ENCODE measurements at regions not wholly inside any gene's neighbourhood (a gene's known extent, or its start where the extent isn't known, plus 50 kb on each side); places are given as distances from the start of the nearest gene placed in this dataset.
A peak's percentile ranks its signal among the peaks of the same experiment; 100 is the strongest.

DNA sequence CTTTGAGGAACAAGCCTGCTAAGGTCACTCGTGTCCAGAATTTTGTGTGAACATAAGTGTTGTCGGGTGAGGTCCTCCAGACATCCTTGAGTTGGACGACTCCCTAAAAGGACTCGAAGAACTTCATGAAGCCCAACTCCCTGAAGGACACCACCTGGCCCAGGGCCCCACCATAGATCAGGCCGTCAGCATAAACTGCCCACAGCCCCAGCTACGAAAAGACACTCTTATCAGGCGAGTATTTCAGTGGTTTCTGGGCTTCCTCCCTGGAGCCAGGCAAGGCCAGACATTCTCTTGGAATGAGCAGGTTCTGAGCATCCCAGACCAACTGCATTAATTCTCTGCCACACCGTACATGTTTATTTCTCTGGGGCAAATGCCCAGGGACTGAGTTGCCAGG, 170.1 kb downstream of the IGLL1 start:
- DNase-seq (ENCODE audit: low spot score), result no peak

- DNase-seq (ENCODE audit: low spot score), result no peak
Observed at GRCh38 chr22:23408321-23408720, 171.8 kb downstream of the IGLL1 start.

GRCh38 chr22:23405366-23405851, 174.7 kb downstream of the IGLL1 start:
- DNase-seq (ENCODE audit: low spot score), result no peak

DNA sequence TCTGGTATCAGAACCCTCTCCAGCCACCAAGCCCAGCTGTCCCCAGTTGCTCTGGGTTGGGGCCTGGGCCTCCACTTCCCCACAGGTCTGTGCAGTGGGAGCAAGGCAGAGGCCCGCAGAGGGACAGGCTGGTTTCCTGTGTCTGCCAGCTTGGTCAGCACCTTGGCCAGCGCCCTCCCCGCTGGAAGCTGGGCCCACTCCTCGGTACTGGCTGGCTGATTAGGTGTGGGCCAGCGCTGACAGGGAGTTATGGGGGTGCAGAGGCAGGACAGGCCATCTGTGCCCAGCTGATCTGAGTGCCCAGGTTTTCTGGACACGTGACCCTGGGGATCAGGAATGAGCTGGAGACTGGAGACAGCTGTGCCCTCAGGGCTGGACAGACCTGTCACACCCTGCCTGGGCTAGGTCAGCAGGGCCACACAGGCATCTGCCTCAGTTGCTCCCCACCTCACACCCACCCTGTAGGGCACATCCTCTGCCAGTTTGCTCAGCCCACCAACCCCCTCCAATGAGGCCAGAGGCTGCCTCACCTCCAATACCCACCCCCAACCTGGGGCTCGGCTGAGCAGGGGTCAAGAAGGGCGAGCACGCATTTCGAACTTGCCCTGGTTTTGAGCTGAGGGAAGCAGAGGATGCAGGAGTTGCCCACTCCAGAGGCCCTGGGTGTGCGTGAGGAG, 175.3 kb downstream of the IGLL1 start:
- no peak for DNase-seq (ENCODE audit: low spot score)

DNA sequence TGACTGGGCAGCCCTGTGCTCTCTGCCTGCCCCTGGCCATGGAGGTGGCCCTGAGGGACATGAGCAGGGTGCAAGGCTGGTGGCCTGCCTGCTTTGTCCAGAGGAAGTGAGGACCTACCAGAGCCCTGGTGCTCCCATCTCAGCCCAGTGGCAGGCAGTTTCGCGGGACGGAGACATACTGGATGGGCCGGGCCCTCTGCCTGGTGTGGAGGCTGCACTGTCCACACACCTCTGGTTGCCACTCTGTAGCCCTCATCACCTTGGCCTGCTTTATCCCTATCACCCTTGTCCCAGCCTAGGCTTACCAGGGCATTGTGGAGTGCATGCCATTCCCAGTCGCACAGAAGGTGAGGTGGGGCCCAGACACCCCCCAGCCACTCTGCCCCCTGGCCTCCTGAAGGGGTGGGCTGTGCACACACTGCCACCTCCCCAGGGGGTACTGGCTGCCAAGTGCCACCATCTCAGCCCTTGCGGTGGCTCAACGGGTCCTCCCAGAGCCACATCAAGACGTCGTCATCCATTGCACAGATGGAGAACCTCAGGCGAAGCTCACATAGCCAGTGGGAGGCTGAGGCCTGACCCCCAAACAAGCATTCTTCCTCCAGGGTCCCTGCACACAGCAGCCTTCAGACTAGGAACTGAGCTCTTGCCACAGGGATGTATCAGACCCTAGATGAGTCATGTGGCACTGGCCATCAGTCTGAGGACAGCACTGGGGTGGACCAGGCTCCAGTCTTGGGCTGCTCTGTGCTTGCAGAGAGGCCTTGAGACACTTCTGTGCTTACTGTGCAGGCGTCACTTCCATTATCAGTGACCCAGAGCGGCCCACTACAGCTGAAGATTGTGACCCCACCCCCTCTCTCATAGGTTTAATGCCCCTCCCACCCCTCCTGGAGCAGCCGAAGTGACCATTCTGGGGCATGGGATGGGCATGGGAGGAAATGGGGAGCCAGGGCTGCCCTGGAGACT, 176.1 kb downstream of the IGLL1 start:
- DNase-seq (ENCODE audit: low spot score), result no peak

DNA sequence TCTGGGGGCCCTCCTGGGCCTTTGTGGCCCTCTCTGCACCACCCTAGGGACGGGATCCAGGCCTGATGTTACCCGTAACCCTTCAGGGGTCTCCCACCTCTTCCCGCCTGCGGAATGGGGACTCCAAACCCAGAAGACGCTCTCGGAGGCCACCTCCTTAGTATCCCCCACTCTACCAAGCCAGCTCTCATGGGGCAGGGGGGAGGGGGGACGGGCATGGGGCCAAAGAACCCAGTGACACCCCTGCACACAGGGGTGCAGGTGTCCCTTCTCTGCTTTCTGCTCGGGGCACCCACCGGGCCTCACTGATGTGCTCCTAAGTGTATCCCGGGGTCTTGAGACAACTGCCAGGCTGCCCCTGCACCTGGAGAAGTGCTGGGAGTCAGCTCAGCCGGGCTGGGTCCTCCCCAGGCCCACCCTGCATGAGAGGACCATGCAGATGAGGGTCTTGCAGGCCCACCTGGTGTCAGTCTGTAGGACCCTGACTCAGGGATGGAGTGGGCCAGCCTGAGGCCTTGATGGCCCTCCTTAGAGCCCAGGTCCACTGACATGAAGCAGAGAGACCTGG, 176.9 kb downstream of the IGLL1 start:
- no peak for DNase-seq (ENCODE audit: low spot score)

DNA sequence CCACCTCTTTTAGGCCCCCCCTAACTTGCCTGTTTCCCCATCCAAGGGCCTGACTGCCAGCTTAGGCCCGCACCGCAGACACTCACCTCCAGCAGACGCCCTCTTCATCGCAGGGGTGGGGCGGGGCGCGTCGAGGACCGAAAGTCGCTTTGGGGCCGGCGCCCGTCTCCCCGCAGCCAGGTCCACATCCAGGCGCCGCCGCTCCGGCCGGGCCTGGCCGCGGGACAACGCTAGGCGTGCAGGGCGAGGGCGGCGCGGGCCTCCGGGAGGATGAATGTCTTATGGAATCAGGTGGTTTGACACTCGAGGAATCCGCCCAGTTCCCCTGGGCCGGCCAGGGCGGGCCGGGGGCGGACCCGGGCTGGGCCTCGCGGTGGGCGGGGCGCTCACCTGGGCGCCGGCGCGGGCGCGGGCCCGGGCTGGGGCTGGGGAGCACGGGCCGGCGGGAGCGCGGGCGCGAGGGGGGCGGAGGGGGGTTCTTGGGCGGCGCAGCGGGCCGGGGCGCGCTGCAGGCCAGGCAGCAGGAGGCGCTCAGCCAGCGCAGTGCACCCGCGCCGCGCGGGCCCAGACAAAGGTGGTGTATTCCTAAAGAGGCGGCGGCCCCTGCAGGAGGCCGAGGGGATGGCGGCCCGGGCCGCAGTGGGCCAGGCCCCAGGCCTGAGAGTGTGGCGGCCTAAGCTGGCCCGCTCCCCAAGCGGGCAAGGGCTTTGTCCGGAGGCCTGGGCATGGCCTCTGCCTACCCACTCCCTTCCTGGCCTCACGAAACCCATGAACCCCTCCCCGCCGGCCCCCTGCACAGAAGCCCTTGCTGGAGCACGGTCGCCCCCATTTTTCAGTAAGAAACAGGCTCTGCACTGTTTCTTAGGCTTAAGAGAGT, 177.6 kb downstream of the IGLL1 start:
- peak; percentile 86 for DNase-seq (ENCODE audit: low spot score)

DNA sequence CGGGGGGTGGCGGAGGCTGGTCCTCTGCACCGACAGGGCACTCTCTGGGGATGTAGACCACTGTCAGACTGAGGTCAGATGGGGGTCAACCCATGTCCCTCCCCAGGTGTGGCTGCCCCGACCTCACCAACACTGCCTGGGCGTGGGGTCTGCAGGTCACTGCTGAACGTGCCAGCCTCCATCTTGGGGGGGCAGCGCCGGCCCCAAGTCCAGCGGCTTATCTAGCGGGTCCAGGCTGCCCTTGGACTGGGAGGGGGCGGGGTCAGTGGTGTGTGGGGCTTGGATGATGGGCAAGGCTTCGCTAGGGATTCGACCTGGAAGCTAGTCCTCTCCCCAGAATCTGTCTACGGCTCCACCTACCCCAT, 178.2 kb downstream of the IGLL1 start:
- no peak for DNase-seq (ENCODE audit: low spot score)

DNA sequence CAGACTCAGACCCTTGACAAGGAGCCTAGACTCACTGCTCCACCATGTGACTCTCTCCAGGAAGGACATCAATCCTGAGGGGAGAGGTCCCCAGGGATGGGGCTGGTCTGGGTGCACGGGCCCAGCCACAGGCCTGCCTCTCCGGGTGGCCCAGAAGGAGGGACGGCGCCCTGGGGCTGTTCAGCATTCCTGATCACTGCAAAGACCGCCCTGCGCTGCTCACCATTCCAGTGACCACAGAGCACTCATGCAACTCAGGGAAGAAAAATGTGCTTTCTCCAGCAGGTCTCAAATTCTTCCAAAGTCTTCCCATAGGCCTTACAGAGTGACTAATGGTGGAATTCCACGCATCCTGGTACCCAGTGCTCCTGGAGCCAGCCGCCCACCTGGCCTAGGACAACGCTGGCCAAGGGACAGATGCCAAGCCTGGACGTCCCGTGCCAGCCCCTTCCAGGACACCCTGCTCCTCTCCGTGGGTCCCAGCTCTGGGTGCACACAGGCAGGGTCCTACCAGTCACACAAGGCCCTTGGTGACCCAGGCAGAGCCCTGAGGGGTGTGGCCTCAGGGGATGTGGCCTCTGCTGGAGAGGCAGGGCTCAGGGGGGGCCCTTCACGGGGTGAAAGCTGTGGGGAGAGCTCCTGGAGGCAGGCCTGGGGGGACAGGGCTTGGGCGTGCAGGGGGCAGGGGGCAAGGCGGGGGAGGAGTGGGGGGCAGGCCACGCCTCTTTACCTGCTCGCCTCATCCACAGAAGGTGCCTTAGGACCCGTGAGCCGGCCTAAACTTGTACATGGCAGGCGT, 178.8 kb downstream of the IGLL1 start:
- no peak for DNase-seq (ENCODE audit: low spot score)

GRCh38 chr22:23400286-23400981, 179.7 kb downstream of the IGLL1 start:
- DNase-seq (ENCODE audit: low spot score), result no peak

GRCh38 chr22:23399367-23400285, 180.5 kb downstream of the IGLL1 start:
- DNase-seq (ENCODE audit: low spot score), result no peak

DNA sequence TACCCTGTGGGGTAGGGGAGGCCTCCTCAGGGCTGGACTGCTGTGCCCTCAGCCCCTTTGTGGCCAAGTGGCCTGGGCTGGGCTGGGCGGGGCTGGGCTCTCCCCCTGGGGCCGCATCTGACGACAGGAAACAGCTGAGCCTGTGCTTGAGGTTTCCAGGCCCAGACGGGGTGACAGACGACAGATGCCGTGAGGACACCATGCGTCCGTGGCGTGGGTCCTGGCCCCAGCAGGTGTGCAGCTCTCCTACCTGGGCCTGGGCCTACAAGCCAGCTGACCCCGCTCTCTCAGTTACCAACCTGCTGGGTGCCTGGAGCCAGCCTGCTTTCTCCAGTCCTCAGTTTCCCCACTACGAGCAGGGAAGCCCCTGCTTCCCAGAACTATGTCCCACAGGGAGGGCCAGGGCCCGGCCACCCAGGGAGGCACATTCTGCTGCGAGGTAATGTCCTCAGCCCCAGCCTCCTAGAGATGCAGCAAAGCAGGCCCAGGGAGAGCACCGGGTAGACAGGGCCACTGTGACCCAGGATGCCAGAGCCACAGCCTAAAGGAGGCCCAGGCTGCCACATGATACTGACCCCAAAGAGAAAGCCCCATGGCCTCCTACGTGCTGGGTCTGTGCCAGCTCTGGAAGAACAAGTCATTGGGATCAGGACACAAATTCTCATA, 181.3 kb downstream of the IGLL1 start:
- DNase-seq (ENCODE audit: low spot score), result no peak

DNA sequence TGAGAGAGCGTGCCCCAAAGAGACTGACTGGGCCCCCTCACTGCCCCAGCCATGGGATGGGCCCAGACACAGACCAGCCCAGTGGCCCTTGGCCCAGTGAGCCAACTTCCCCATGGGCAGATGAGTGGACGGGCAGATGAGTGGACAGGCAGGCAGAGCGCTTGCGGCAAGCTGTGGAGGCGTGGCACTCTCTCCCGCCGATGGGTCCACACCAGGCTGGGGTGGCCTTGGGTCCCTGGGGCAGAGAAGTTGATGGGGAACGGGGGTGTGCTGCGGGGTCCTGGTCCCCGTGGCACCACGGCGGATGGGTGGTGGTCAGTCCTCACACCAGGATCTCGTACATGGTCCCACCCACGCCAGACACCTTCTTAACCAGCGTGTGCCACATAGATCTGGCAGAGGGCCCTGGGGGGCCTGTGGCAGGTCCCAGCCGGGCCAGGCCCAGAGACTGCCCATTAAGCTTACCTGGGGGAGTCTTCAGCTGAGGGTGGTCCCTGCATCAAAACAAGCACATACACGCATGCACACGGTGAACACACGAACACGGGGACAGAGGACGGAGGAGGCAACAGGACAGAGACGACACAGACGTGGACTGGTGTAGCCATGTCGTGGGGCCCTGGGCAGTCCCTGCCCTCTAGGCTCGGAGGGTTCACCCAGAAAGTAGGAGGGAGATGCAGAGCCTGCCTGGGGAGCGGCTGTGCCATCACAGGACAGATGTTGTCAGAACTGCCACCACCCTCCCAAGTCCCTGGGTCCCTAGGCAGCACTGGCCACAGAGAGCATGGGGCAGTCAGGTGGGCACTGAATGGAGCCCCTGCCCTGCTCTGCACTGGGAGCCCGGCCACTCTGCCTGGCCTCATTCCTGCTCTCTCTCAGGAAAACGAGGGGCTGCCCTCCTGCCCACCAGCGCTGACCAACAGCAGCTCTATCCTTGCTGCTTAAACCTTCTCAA, 182.2 kb downstream of the IGLL1 start:
- no peak for DNase-seq (ENCODE audit: low spot score)

GRCh38 chr22:23397008-23397612, 183.0 kb downstream of the IGLL1 start:
- DNase-seq (ENCODE audit: low spot score), result no peak

GRCh38 chr22:23396362-23397007, 183.6 kb downstream of the IGLL1 start:
- no peak for DNase-seq (ENCODE audit: low spot score)

DNA sequence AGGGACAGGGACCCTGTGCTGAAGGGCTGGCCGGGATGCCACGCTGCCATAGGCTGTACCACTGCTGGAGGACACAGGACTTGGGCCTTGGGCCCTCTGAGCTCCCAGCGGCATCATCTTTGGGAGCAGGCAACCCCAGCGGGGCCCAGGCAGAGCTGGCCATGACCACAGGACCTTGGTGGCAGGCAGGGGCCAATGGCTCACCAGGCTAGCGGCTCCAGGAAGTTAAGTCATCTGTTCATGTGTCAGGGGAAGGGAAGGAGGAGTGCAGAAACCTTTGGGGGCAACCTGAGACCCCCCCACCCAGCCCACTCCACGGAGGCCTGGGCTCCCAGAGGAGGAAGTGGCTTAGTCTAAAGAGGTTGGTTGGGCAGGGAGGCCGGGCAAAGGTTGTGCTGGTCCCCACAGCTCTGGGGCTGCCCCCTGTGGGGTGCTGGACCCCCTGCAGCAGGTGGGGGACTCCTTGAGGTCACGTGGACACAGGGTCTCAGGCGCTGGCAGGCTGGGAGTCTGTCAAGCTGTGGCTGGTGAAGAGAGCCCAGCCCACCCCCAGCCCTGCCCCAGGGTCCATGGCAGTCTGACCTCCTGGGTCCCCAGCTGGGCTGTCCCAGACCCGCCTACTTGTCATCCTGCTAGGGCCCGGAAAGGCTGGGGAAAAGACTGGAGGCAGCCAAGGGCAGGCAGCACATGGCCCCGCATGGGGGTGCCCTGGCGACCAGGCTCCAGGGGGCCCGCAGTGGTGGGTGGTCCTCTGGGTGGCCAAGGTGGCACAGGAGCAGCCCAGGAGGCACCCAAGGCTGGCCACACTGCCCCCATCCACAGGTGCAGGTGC, 184.3 kb downstream of the IGLL1 start:
- no peak for DNase-seq (ENCODE audit: low spot score)

Data from HuH-7.5 (cell line).